H1 (cell line): ENCODE measurements at regions not wholly inside any gene's neighbourhood (a gene's known extent, or its start where the extent isn't known, plus 50 kb on each side); places are given as distances from the start of the nearest gene placed in this dataset.

Experiments
- CTCF ChIA-PET: fragments of 300-600 bp; sonication (Branson Sonifier 250); formaldehyde crosslinking; loops from one replicate; lab custom pipeline; 2021; ENCODE audit not compliant: partially characterized antibody; lab: Charles Lee
- POLR2A ChIA-PET: fragments of 300-600 bp; sonication (Branson Sonifier 250); formaldehyde crosslinking; loops from one replicate; lab custom pipeline; 2021; ENCODE audit warnings: inconsistent platforms; ENCODE audit not compliant: partially characterized antibody; lab: Charles Lee
- DNase-seq, 2 experiments: peaks; one replicate each; pipeline versions ENCODE4 v3.0.0 to v3.0.0-alpha.2; 2010 to 2022; ENCODE audit warnings: low spot score in 2 of 2, low read depth in 1 of 2, mixed read lengths in 1 of 2
- FAIRE-seq: peaks from 2 replicates; lab custom pipeline; 2011; peaks lifted over from hg19 to GRCh38; lab: Jason Lieb, UNC
- H2AFZ ChIP-seq: 2 replicates; pipeline ENCODE4 v1.8.1; 2012; ENCODE audit warnings: low read length, inconsistent platforms
- H2AK5ac ChIP-seq: 2 replicates; pipeline ENCODE4 v1.6.1; 2013; ENCODE audit warnings: low read depth, low read length
- H2BK120ac ChIP-seq: replicated peaks from 2 replicates; pipeline ENCODE3; 2013; ENCODE audit warnings: low read depth, low read length, inconsistent platforms
- H2BK12ac ChIP-seq: 2 replicates; pipeline ENCODE4 v1.6.1; 2013; ENCODE audit warnings: low read depth, low read length
- H2BK15ac ChIP-seq: 2 replicates; pipeline ENCODE4 v1.6.1; 2013; ENCODE audit warnings: low read length
- H2BK20ac ChIP-seq: 2 replicates; pipeline ENCODE4 v1.6.1; 2013; ENCODE audit warnings: low read length
- H2BK5ac ChIP-seq: 2 replicates; pipeline ENCODE4 v1.6.1; 2013; ENCODE audit warnings: low read depth, low read length
- H3K14ac ChIP-seq: 2 replicates; pipeline ENCODE4 v1.6.1; 2013; ENCODE audit warnings: inconsistent platforms; ENCODE audit not compliant: insufficient read length
- H3K18ac ChIP-seq: 2 replicates; pipeline ENCODE4 v1.6.1; 2013; ENCODE audit warnings: low read length; ENCODE audit errors: extremely low read depth
- H3K23ac ChIP-seq: 2 replicates; pipeline ENCODE4 v1.6.1; 2013; ENCODE audit warnings: inconsistent platforms; ENCODE audit not compliant: insufficient read length
- H3K23me2 ChIP-seq: 2 replicates; pipeline ENCODE4 v1.6.1; 2013; ENCODE audit warnings: low read depth, low read length
- H3K27ac ChIP-seq: 2 replicates; pipeline ENCODE4 v1.6.1; 2011; ENCODE audit warnings: low read depth, low read length, inconsistent platforms
- H3K27me3 ChIP-seq, 4 experiments: replicated peaks in 1 of 4; 1 replicate in 1 of 4; 2 replicates in 3 of 4; pipeline versions ENCODE4 v1.6.1 to v1.8.1; 2011 to 2013; ENCODE audit warnings: low read length in 3 of 4, mild to moderate bottlenecking in 3 of 4, inconsistent platforms in 2 of 4, mixed read lengths in 2 of 4, moderate library complexity in 1 of 4; ENCODE audit not compliant: control insufficient read depth in 3 of 4, insufficient read depth in 3 of 4; ENCODE audit errors: extremely low read depth in 1 of 4
- H3K36me3 ChIP-seq, 4 experiments: 2 replicates each; pipeline versions ENCODE4 v1.6.1 to v1.8.1; 2011 to 2013; ENCODE audit warnings: mild to moderate bottlenecking in 4 of 4, low read length in 3 of 4, moderate library complexity in 2 of 4, control low read depth in 1 of 4, inconsistent platforms in 1 of 4; ENCODE audit not compliant: insufficient read depth in 4 of 4, control insufficient read depth in 2 of 4
- H3K4ac ChIP-seq: replicated peaks from 2 replicates; pipeline ENCODE3; 2013; ENCODE audit warnings: low read length, low read depth, mixed read lengths, inconsistent platforms; ENCODE audit not compliant: insufficient read length
- H3K4me1 ChIP-seq, 4 experiments: replicated peaks in 1 of 4; 1 replicate in 1 of 4; 2 replicates in 3 of 4; pipeline versions ENCODE4 v1.6.1 to v1.8.1; 2011 to 2013; ENCODE audit warnings: low read length in 3 of 4, inconsistent platforms in 2 of 4, mixed read lengths in 1 of 4; ENCODE audit not compliant: insufficient read depth in 4 of 4, control insufficient read depth in 3 of 4
- H3K4me2 ChIP-seq, 2 experiments: 2 replicates each; pipeline versions ENCODE4 v1.6.1 to v1.8.1; 2011 to 2013; ENCODE audit warnings: low read depth in 2 of 2, low read length in 2 of 2, control low read depth in 1 of 2, inconsistent platforms in 1 of 2, mild to moderate bottlenecking in 1 of 2; ENCODE audit not compliant: insufficient read depth in 1 of 2
- H3K4me3 ChIP-seq, 4 experiments: fragments of 200-600, 300-600 bp in 1 of 4; sonication (generic), shearing (Covaris generic), sonication (Bioruptor Twin) in 1 of 4; 2 replicates each; pipeline versions ENCODE4 v1.5.1 to v1.8.1; 2011 to 2016; ENCODE audit warnings: low read length in 4 of 4, low read depth in 3 of 4, control low read depth in 2 of 4, inconsistent platforms in 2 of 4, mild to moderate bottlenecking in 2 of 4, mixed read lengths in 1 of 4, moderate library complexity in 1 of 4; ENCODE audit not compliant: insufficient read depth in 2 of 4; ENCODE audit errors: extremely low read depth in 1 of 4
- H3K56ac ChIP-seq: replicated peaks from 2 replicates; pipeline ENCODE3; 2013; ENCODE audit warnings: low read depth, mild to moderate bottlenecking, mixed read lengths, low read length, inconsistent platforms; ENCODE audit not compliant: insufficient read length
- H3K79me1 ChIP-seq: 2 replicates; pipeline ENCODE4 v1.6.1; 2013; ENCODE audit warnings: low read depth, low read length, control low read depth
- H3K79me2 ChIP-seq, 2 experiments: 2 replicates each; pipeline versions ENCODE4 v1.6.1 to v1.8.1; 2012 to 2013; ENCODE audit warnings: low read length in 2 of 2, mild to moderate bottlenecking in 2 of 2, inconsistent platforms in 1 of 2; ENCODE audit not compliant: insufficient read depth in 2 of 2, control insufficient read depth in 1 of 2
- H3K9ac ChIP-seq, 4 experiments: replicated peaks in 1 of 4; 1 replicate in 1 of 4; 2 replicates in 3 of 4; pipeline versions ENCODE4 v1.6.1 to v1.8.1; 2011 to 2013; ENCODE audit warnings: low read depth in 3 of 4, low read length in 3 of 4, control low read depth in 2 of 4, mild to moderate bottlenecking in 2 of 4, moderate library complexity in 2 of 4, inconsistent platforms in 1 of 4; ENCODE audit errors: extremely low read depth in 1 of 4
- H3K9me3 ChIP-seq, 2 experiments: 2 replicates each; pipeline versions ENCODE4 v1.6.1 to v1.8.1; 2012 to 2013; ENCODE audit warnings: mild to moderate bottlenecking in 2 of 2, moderate library complexity in 2 of 2, control low read depth in 1 of 2, inconsistent platforms in 1 of 2, low read depth in 1 of 2, low read length in 1 of 2, mixed read lengths in 1 of 2; ENCODE audit not compliant: insufficient read depth in 2 of 2
- H4K20me1 ChIP-seq, 2 experiments: replicated peaks in 1 of 2; 2 replicates each; pipeline versions ENCODE3 to v1.8.1; 2011 to 2013; ENCODE audit warnings: inconsistent platforms in 2 of 2, low read length in 2 of 2, mild to moderate bottlenecking in 1 of 2; ENCODE audit not compliant: insufficient read depth in 2 of 2, control insufficient read depth in 1 of 2
- H4K5ac ChIP-seq: 2 replicates; pipeline ENCODE4 v1.6.1; 2013; ENCODE audit warnings: low read length, low read depth, mixed read lengths, inconsistent platforms; ENCODE audit not compliant: insufficient read length
- H4K8ac ChIP-seq: 2 replicates; pipeline ENCODE4 v1.8.0; 2013; ENCODE audit warnings: mild to moderate bottlenecking, moderate library complexity, low read length, inconsistent platforms; ENCODE audit not compliant: insufficient read depth; ENCODE audit errors: extremely low read depth
- H4K91ac ChIP-seq: replicated peaks from 2 replicates; pipeline ENCODE3; 2013; ENCODE audit warnings: low read length, mixed read lengths, inconsistent platforms; ENCODE audit not compliant: insufficient read length
- JUN ChIP-seq: IDR thresholded peaks from 2 replicates; pipeline ENCODE4 v1.6.1; 2011; ENCODE audit warnings: low read depth, mild to moderate bottlenecking, improper control_type of control experiment, low read length
- RBBP5 ChIP-seq: IDR thresholded peaks from 2 replicates; pipeline ENCODE4 v1.7.1; 2012; ENCODE audit warnings: low read depth, mild to moderate bottlenecking, inconsistent platforms, low read length, moderate library complexity, borderline replicate concordance
- RNF2 ChIP-seq: fragments of 200-900, 300-1000 bp; sonication (generic); IDR thresholded peaks from 2 replicates; pipeline ENCODE4 v1.7.1; 2016; ENCODE audit warnings: borderline replicate concordance, low read depth, mild to moderate bottlenecking, antibody characterized with exemption, low read length; ENCODE audit not compliant: poor library complexity, severe bottlenecking; ENCODE audit errors: missing control alignments
- SIN3A ChIP-seq, 2 experiments: IDR thresholded peaks in 1 of 2; conservative IDR thresholded peaks in 1 of 2; 2 replicates each; pipeline ENCODE4 v1.6.1; 2011 to 2012; ENCODE audit warnings: low read length in 2 of 2, improper control_type of control experiment in 1 of 2, low read depth in 1 of 2, mild to moderate bottlenecking in 1 of 2
- SIX5 ChIP-seq: IDR thresholded peaks from 2 replicates; pipeline ENCODE4 v1.6.1; 2011; ENCODE audit warnings: mild to moderate bottlenecking, low read depth, low read length
- SP2 ChIP-seq: IDR thresholded peaks from 2 replicates; pipeline ENCODE4 v1.6.1; 2012; ENCODE audit warnings: mild to moderate bottlenecking, low read length, inconsistent platforms
- SP4 ChIP-seq: IDR thresholded peaks from 2 replicates; pipeline ENCODE4 v1.6.1; 2012; ENCODE audit warnings: low read length, inconsistent platforms
- SUZ12 ChIP-seq: fragments of 200-600 bp; sonication (generic); IDR thresholded peaks from 2 replicates; pipeline ENCODE4 v1.6.1; 2012; ENCODE audit warnings: mild to moderate bottlenecking, inconsistent platforms, low read length, moderate library complexity, mixed read lengths
- TBP ChIP-seq: IDR thresholded peaks from 2 replicates; pipeline ENCODE4 v1.6.1; 2011; ENCODE audit warnings: low read depth, low read length, improper control_type of control experiment
- YY1 ChIP-seq: IDR thresholded peaks from 2 replicates; pipeline ENCODE4 v1.6.1; 2011; ENCODE audit warnings: low read depth, mild to moderate bottlenecking, low read length
- WGBS, 2 experiments: shearing (Covaris generic) in 1 of 2; methylation state at CpG; one replicate each; pipeline versions ENCODE4 v1.1.6 to v1.1.7; 2013 to 2015; ENCODE audit warnings: low lambda C conversion rate in 2 of 2, mixed read lengths in 2 of 2, inconsistent platforms in 1 of 2, low coverage in 1 of 2, missing lambda C conversion rate in 1 of 2; ENCODE audit not compliant: insufficient replicate concordance in 2 of 2, insufficient coverage in 1 of 2, insufficient read length in 1 of 2; ENCODE audit errors: extremely low coverage in 1 of 2, missing lambda C conversion rate in 1 of 2; 5-methylcytosine and 5-hydroxymethylcytosine counted together

GRCh38 chr7:17560516-17560915 lies 262.1 kb downstream of the AHR start:
- H3K27ac ChIP-seq = no peak overlapping the region
- no peak overlapping the region for H2AK5ac ChIP-seq
- no peak for DNase-seq
- H2BK20ac ChIP-seq = no peak overlapping the region
- H3K4me1 ChIP-seq = no peaks in the 10 kb centered on the region
- no peak overlapping the region for H4K8ac ChIP-seq
- 0 out of 2 replicates have a peak overlapping the region, but pooled peaks have one; percentile 77 for H2BK15ac ChIP-seq
- no peak overlapping the region for H3K4me2 ChIP-seq
- no peaks in the 10 kb centered on the region for H3K9me3 ChIP-seq
- no peak overlapping the region for H3K23ac ChIP-seq
- no peak overlapping the region for H3K4ac ChIP-seq
- H2AFZ ChIP-seq = peak overlapping the region; percentile 6; the same call in 1 of the 2 replicates
- ChIA-PET CTCF (no interaction called here), POLR2A (no interaction called here)
- H3K79me2 ChIP-seq = no peaks in the 10 kb centered on the region
- no peak overlapping the region for H3K9ac ChIP-seq
- H2BK12ac ChIP-seq = no peak overlapping the region
- no peak overlapping the region for H3K56ac ChIP-seq
- no peak overlapping the region for H4K5ac ChIP-seq
- no peak overlapping the region for H3K14ac ChIP-seq
- no peak for FAIRE-seq
- no peak overlapping the region for H3K4me3 ChIP-seq
- no peak overlapping the region for H3K18ac ChIP-seq
- no peaks in the 10 kb centered on the region for H3K23me2 ChIP-seq
- no peaks in the 10 kb centered on the region for H3K79me1 ChIP-seq
- H4K20me1 ChIP-seq = no peaks in the 10 kb centered on the region
- H2BK5ac ChIP-seq = no peak overlapping the region
- H3K36me3 ChIP-seq = no peaks in the 10 kb centered on the region
- H4K91ac ChIP-seq = no peak overlapping the region
- 85% methylated on average over 4 of the region's 4 CpGs; no CpG with 5 or more reads in 1 of the 2 experiments for WGBS, 2 experiments
- no peak for TF ChIP-seq SIX5
- no peak for TF ChIP-seq TBP
- TF ChIP-seq YY1 = no peak
- TF ChIP-seq RBBP5 = no peak
- no peak for TF ChIP-seq SIN3A (conservative IDR thresholded peaks at IDR 0.05 in 1 of 2, IDR thresholded peaks at IDR 0.05 in 1 of 2; ENCODE audit: low read depth in 1 of 2, low read length in 2 of 2)
- no peak for TF ChIP-seq JUN
- no peak for TF ChIP-seq SP2
- TF ChIP-seq SP4 = no peak
- no peak for TF ChIP-seq RNF2
- no peak for TF ChIP-seq SUZ12
- TF ChIP-seq, all 59 proteins: peak for 0
- no peaks in the 10 kb centered on the region for H3K27me3 ChIP-seq
- H2BK120ac ChIP-seq = no peak overlapping the region
